Activated CD8-positive, alpha-beta memory T cell treated with anti-CD3 and anti-CD28 coated beads for 24 hours (primary cell): ENCODE measurements at regions not wholly inside any gene's neighbourhood (a gene's known extent, or its start where the extent isn't known, plus 50 kb on each side); places are given as distances from the start of the nearest gene placed in this dataset.

Experiments
- DNase-seq: peaks from one replicate; pipeline ENCODE4 v3.0.0-alpha.2; 2020

DNA sequence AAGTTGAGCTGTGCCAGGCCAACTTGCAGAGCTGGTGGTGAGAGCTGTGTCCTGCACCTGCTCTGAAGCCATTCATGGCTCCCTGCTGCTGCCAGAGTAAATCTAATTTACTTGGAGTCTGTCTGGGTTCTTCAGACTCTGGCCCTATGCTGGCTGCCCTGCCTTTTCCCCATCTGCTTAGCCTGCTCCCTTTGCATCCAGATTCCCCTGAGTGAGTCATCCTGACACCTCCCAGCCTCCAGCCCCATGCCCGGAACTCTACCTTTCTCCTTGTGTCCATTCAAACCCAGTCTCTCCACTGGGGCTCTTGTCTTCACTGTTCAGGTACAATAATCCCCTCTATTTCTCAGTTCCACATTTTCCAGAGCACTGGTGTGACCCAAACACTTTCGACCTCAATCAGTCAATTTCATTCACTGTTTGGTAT is 434.4 kb upstream of the ZMIZ1 start:
- DNase-seq = no peak

GRCh38 chr10:78634835-78635234 is 433.9 kb upstream of the ZMIZ1 start:
- no peak for DNase-seq

DNA sequence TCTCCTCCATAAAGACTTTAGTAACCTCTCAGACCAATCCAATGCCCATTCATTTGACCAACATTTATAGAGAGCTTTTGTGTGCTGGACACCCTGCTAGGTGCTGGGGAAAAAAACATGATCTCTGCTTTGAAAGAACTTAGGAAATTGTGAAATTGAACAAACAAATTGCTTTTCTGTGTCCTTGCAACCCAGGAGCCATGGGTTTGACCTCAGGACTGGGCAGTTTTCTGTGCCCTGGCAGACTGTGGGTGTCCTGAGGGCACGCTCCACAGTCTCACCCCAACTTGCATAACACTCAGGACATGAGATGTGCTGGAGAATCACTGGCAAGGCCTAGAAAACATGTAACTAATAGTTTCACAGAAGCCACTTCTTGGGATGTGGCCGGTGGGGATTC is 429.1 kb upstream of the ZMIZ1 start:
- no peak for DNase-seq

GRCh38 chr10:78640796-78641636 is 427.8 kb upstream of the ZMIZ1 start:
- DNase-seq = no peak

DNA sequence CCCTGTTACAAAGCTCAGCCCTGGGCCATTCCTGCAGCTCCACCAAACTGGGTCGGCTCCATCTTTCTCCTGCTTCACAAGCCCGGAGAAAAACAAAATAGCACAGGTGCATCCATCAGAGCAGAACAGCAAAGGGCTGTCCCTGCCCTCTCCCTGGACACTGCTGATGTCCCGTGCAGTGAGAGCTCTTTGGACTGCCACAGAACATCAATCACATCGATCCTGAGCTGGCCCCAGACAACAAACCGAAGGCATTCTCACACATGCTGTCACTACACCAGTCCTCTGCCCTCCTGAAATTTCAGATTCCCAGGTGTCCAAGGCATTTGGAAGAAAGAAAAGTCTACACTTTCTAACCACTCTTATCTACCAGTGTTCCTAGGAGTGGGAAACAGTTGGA is 427.1 kb upstream of the ZMIZ1 start:
- no peak for DNase-seq

DNA sequence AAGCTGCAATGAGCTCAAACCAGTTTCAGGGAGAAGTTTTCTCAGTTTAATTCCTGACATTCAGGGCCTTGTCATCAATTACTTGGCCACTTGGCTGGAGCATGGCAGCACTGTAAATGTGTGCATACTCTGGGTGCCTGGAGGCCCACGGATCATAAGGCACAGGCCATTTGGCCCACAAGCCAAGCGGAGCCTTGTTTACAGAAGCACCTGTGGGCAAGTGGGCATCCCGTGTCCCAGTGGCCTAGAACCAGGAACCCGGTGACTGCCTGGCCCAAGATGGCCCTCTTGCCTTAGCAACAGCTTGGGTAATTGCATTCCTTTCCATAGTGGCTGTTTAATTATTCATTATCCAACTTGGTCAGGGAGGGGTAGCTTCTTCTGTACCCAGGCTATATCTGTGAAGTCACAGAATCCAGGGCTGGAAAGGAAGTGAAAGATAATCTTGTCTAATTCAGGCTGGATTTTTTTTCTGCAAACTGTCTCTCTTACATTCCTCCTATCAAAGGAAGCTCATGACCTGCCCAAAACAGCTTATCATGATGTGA is 426.4 kb upstream of the ZMIZ1 start:
- no peak for DNase-seq

- no peak for DNase-seq
These were observed 425.3 kb upstream of the ZMIZ1 start for GRCh38 chr10:78643513-78643912.

- DNase-seq = no peak
These were observed 424.2 kb upstream of the ZMIZ1 start for GRCh38 chr10:78644550-78644949.

GRCh38 chr10:78645169-78645686 is 423.5 kb upstream of the ZMIZ1 start:
- DNase-seq = no peak

- no peak for DNase-seq
These were observed 422.8 kb upstream of the ZMIZ1 start for GRCh38 chr10:78645975-78646374.

DNA sequence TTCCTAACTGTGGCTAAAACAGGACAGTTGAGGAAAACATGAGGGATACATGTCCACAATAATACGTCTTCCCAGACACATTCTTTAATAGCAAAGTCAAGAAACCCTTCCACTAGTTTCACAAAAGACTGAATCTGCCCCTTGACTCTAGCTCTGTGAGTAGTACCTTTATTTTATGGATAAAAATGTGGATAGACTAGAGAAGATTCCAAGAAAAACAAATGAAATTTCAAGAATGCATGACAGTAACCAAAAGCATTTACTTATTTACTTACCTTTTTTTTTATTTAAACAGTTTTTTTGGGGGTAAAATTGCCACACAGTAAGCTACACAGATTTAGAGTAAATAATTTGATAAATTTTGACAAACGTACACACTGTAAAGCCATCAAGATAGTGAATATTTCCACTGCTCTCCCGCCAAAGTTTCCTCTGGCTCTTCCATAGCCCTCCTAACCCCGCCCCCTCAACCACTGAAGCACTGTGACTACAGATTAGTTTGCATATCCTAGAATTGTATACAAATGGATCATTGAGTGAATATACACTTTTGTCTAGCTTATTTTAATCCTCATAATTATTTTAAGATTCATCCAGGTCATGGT is 420.4 kb upstream of the ZMIZ1 start:
- no peak for DNase-seq

GRCh38 chr10:78649429-78649828 is 419.3 kb upstream of the ZMIZ1 start:
- no peak for DNase-seq

DNA sequence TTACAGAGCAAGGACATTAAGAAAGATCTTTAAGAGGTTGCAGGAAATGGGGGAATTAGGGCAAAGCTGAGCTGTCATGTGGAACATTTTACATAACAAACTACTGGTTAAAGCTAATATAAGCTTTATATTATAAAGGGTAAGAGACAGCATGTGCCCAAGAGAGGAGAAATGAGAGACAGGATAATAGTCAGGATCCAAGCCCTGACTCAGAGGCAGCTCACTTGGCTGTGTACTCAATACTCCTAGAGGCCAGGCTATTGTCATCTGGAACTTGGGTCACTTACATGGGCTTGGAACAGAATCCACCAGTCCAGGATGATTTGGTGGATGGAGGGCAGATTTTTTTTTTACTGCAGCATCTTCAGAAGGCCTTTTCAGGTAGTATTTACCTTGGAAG is 418.6 kb upstream of the ZMIZ1 start:
- no peak for DNase-seq

- DNase-seq = no peak
These were observed 417.5 kb upstream of the ZMIZ1 start for GRCh38 chr10:78651287-78651686.

GRCh38 chr10:78653555-78653954 is 415.2 kb upstream of the ZMIZ1 start:
- no peak for DNase-seq

DNA sequence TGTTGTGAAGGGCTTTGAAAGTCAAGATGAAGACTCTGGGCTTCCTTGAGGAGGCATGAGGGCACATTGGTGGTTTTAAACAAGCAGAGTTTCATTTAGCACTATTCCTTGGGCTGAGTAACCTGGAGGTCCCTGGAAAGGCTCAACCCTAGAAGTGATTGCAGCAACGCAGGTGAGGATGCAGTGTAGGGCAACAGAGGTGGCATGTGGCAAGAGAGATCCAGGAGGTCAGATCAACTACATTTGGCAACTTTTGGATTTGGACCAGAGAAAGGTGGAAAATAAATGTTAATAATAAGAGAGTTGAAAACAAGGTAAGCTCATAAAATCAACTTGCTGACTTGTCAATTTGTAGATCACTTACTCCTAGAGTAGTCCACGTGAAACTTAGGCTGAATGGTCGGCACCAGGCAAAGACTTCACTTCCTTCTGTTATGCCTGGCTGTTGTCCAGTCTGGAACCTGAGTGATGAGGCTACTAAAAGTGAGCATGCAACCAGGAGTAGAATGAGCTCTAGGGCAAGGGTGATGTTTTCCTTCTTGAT is 414.6 kb upstream of the ZMIZ1 start:
- no peak for DNase-seq

GRCh38 chr10:78655979-78656378 is 412.8 kb upstream of the ZMIZ1 start:
- no peak for DNase-seq

GRCh38 chr10:78656417-78657162 is 412.2 kb upstream of the ZMIZ1 start:
- DNase-seq = no peak

- DNase-seq = peak; percentile 83
These were observed 411.5 kb upstream of the ZMIZ1 start for GRCh38 chr10:78657163-78657861.

GRCh38 chr10:78657862-78658165 is 411.0 kb upstream of the ZMIZ1 start:
- DNase-seq = no peak

- no peak for DNase-seq
These were observed 409.8 kb upstream of the ZMIZ1 start for GRCh38 chr10:78658645-78659597.
